DMS 273 treated with DMSO at 0.1 percent for 48 hours (cell line): ENCODE measurements at regions not wholly inside any gene's neighbourhood (a gene's known extent, or its start where the extent isn't known, plus 50 kb on each side); places are given as distances from the start of the nearest gene placed in this dataset.

ENCODE experiments used
- DNase-seq: peaks from one replicate; lab custom pipeline; 2025; lab: John Stamatoyannopoulos, UW

GRCh38 chr2:145017149-145017548 is 497.2 kb upstream of the ZEB2 start:
- no peak for DNase-seq

- DNase-seq = no peak
Measured at GRCh38 chr2:145016711-145017110, 496.8 kb upstream of the ZEB2 start.

- DNase-seq = no peak
Measured at GRCh38 chr2:145015561-145015960, 495.6 kb upstream of the ZEB2 start.

- DNase-seq = no peak
Measured at GRCh38 chr2:145012806-145013205, 492.9 kb upstream of the ZEB2 start.

GRCh38 chr2:145012214-145012670 is 492.3 kb upstream of the ZEB2 start:
- DNase-seq = no peak

- DNase-seq = no peak
Measured at GRCh38 chr2:145010635-145011034, 490.7 kb upstream of the ZEB2 start.

GRCh38 chr2:145007960-145008263 is 488.0 kb upstream of the ZEB2 start:
- no peak for DNase-seq

GRCh38 chr2:145007093-145007959 is 487.4 kb upstream of the ZEB2 start:
- DNase-seq = peak; percentile 41

- no peak for DNase-seq
Measured at GRCh38 chr2:145002624-145003023, 482.7 kb upstream of the ZEB2 start.

GRCh38 chr2:145000376-145000775 is 480.5 kb upstream of the ZEB2 start:
- no peak for DNase-seq

GRCh38 chr2:144999936-145000335 is 480.0 kb upstream of the ZEB2 start:
- no peak for DNase-seq

GRCh38 chr2:144999071-144999875 is 479.4 kb upstream of the ZEB2 start:
- no peak for DNase-seq

- no peak for DNase-seq
Measured at GRCh38 chr2:144998435-144998834, 478.5 kb upstream of the ZEB2 start.

- no peak for DNase-seq
Measured at GRCh38 chr2:144996225-144996795, 476.4 kb upstream of the ZEB2 start.

GRCh38 chr2:144995482-144995881 is 475.6 kb upstream of the ZEB2 start:
- DNase-seq = no peak

GRCh38 chr2:144990661-144991060 is 470.7 kb upstream of the ZEB2 start:
- no peak for DNase-seq

- DNase-seq = no peak
Measured at GRCh38 chr2:144989579-144990270, 469.8 kb upstream of the ZEB2 start.

- no peak for DNase-seq
Measured at GRCh38 chr2:144988591-144988990, 468.7 kb upstream of the ZEB2 start.

- DNase-seq = no peak
Measured at GRCh38 chr2:144986691-144987090, 466.8 kb upstream of the ZEB2 start.

GRCh38 chr2:144984038-144984437 is 464.1 kb upstream of the ZEB2 start:
- no peak for DNase-seq

GRCh38 chr2:144983107-144983506 is 463.2 kb upstream of the ZEB2 start:
- DNase-seq = no peak

GRCh38 chr2:144982481-144982880 is 462.6 kb upstream of the ZEB2 start:
- no peak for DNase-seq
